BJ (cell line): ENCODE measurements at regions not wholly inside any gene's neighbourhood (a gene's known extent, or its start where the extent isn't known, plus 50 kb on each side); places are given as distances from the start of the nearest gene placed in this dataset.

Experiments used
- CTCF ChIA-PET: fragments of 350-600 bp; formaldehyde crosslinking; extraction: SDS; loops from one replicate; lab custom pipeline; 2021; ENCODE audit warnings: antibody characterized with exemption, inconsistent platforms; lab: Yijun Ruan, JAX
- POLR2A ChIA-PET: fragments of 300-600 bp; sonication (Branson Sonifier 250); formaldehyde crosslinking; extraction: SDS; loops from one replicate; lab custom pipeline; 2021; ENCODE audit warnings: antibody characterized with exemption; lab: Charles Lee
- DNase-seq: peaks from one replicate; pipeline ENCODE4 v3.0.0-alpha.2; 2011; ENCODE audit warnings: low read depth
- H3K27me3 ChIP-seq: 2 replicates; pipeline ENCODE4 v1.6.0; 2011; ENCODE audit warnings: low read length; ENCODE audit not compliant: control insufficient read depth, insufficient read depth
- H3K36me3 ChIP-seq: 2 replicates; pipeline ENCODE4 v1.5.1; 2011; ENCODE audit warnings: low read length; ENCODE audit not compliant: control insufficient read depth, insufficient read depth
- H3K4me3 ChIP-seq: 2 replicates; pipeline ENCODE4 v1.5.1; 2011; ENCODE audit warnings: low read depth, mild to moderate bottlenecking, control low read depth, low read length
- CTCF ChIP-seq: IDR thresholded peaks from 2 replicates; pipeline ENCODE4 v1.5.1; 2011; ENCODE audit warnings: low read depth, mild to moderate bottlenecking, control low read depth, inconsistent platforms, low read length, moderate library complexity; ENCODE audit not compliant: insufficient read depth

GRCh38 chr2:175539122-175539521 is 357.6 kb upstream of the ATP5MC3 start:
- H3K27me3 ChIP-seq = no peaks in the 10 kb centered on the region
- ChIA-PET POLR2A (no interaction called here), CTCF (interaction anchor here (1.0 kb wide), 1 partner anchor 250 kb away, joined by 4 read pairs; no protein-coding TSS in a partner anchor)
- DNase-seq = no peak
- H3K4me3 ChIP-seq = no peak overlapping the region
- TF ChIP-seq CTCF = no peak
- no peaks in the 10 kb centered on the region for H3K36me3 ChIP-seq

- Histone ChIP-seq H3K4me3 (no peak overlapping the region), H3K36me3 (no peaks in the 10 kb centered on the region), H3K27me3 (no peaks in the 10 kb centered on the region)
- TF ChIP-seq CTCF = no peak
- no peak for DNase-seq
- POLR2A ChIA-PET = no interaction called here
- CTCF ChIA-PET = no interaction called here
Observed at GRCh38 chr2:175536059-175536458, 354.5 kb upstream of the ATP5MC3 start.

- CTCF ChIA-PET = no interaction called here
- H3K4me3 ChIP-seq = no peak overlapping the region
- H3K36me3 ChIP-seq = no peaks in the 10 kb centered on the region
- no peak for DNase-seq
- POLR2A ChIA-PET = no interaction called here
- H3K27me3 ChIP-seq = no peaks in the 10 kb centered on the region
- TF ChIP-seq CTCF = no peak
Observed at GRCh38 chr2:175535631-175536030, 354.1 kb upstream of the ATP5MC3 start.

GRCh38 chr2:175525975-175526374 is 344.5 kb upstream of the ATP5MC3 start:
- no peak overlapping the region for H3K4me3 ChIP-seq
- POLR2A ChIA-PET = no interaction called here
- no peaks in the 10 kb centered on the region for H3K36me3 ChIP-seq
- no peaks in the 10 kb centered on the region for H3K27me3 ChIP-seq
- no peak for TF ChIP-seq CTCF
- CTCF ChIA-PET = no interaction called here
- DNase-seq = no peak

- H3K27me3 ChIP-seq = no peaks in the 10 kb centered on the region
Observed at GRCh38 chr2:175523001-175523400, 341.5 kb upstream of the ATP5MC3 start.

More at GRCh38 chr2:175523001-175523400, 341.5 kb upstream of the ATP5MC3 start:
- H3K36me3 ChIP-seq = no peaks in the 10 kb centered on the region
- H3K4me3 ChIP-seq = no peak overlapping the region
- ChIA-PET CTCF (interaction anchor here (0.8 kb wide), 1 partner anchor 35 kb away, joined by 3 read pairs; no protein-coding TSS in a partner anchor), POLR2A (no interaction called here)
- DNase-seq = no peak
- no peak for TF ChIP-seq CTCF
